Transverse colon (tissue), 4 donors: ENCODE measurements at regions not wholly inside any gene's neighbourhood (a gene's known extent, or its start where the extent isn't known, plus 50 kb on each side); places are given as distances from the start of the nearest gene placed in this dataset.
"Not testable (repeated sequence)": the region's sequence is repeated elsewhere in the genome, so short reads cannot be mapped to it uniquely, and the experiment has no call there.

Source experiments
- EP300 ChIP-seq: sonication (generic); formaldehyde crosslinking; IDR thresholded peaks from one replicate; pipeline ENCODE4 v1.6.1; 2017; ENCODE audit warnings: antibody characterized with exemption, low read depth
- POLR2A ChIP-seq: fragments of 450-650 bp; IDR thresholded peaks from one replicate; pipeline ENCODE4 v1.6.1; 2016; ENCODE audit warnings: antibody characterized with exemption, mild to moderate bottlenecking, moderate library complexity
- POLR2AphosphoS5 ChIP-seq, 3 donors: sonication (generic); formaldehyde crosslinking; IDR thresholded peaks; one replicate each; pipeline ENCODE4 v1.6.1; 2016; ENCODE audit warnings: antibody characterized with exemption in 3 of 3
- TF ChIP-seq, protein P1 (sequence below), 5 experiments: fragments of 200-600 bp in 3 of 5; fragments of 450-650 bp in 2 of 5; sonication (generic) in 3 of 5; IDR thresholded peaks; 1 replicate in 2 of 5; 2 replicates in 3 of 5; pipeline ENCODE4 v1.5.1; 2016 to 2017; ENCODE audit warnings: antibody characterized with exemption in 5 of 5, inconsistent platforms in 3 of 5, mild to moderate bottlenecking in 2 of 5, moderate library complexity in 1 of 5

DNA sequence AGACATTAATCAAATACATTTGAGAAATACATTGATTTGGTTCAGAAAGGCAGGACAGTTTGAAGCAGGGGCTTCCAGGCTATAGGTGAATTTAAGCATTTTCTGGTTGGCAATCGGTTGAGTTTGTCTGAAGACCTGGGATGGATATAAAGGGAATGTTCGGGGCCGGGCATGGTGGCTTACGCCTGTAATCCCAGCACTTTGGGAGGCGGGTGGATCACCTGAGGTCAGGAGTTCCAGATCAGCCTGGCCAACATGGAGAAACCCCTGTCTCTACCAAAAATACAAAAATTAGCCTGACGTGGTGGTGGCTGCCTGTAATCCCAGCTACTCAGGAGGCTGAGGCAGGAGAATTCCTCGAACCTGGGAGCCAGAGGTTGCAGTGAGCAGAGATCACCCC, 166.5 kb upstream of the ATP10A start:
- TF ChIP-seq, protein P1, sequence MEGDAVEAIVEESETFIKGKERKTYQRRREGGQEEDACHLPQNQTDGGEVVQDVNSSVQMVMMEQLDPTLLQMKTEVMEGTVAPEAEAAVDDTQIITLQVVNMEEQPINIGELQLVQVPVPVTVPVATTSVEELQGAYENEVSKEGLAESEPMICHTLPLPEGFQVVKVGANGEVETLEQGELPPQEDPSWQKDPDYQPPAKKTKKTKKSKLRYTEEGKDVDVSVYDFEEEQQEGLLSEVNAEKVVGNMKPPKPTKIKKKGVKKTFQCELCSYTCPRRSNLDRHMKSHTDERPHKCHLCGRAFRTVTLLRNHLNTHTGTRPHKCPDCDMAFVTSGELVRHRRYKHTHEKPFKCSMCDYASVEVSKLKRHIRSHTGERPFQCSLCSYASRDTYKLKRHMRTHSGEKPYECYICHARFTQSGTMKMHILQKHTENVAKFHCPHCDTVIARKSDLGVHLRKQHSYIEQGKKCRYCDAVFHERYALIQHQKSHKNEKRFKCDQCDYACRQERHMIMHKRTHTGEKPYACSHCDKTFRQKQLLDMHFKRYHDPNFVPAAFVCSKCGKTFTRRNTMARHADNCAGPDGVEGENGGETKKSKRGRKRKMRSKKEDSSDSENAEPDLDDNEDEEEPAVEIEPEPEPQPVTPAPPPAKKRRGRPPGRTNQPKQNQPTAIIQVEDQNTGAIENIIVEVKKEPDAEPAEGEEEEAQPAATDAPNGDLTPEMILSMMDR (IDR thresholded peaks at IDR 0.05): not testable (repeated sequence)
- TF ChIP-seq POLR2A; POLR2AphosphoS5 (IDR thresholded peaks at IDR 0.05); EP300: not testable (repeated sequence)
